IMR-90 (cell line): ENCODE measurements at regions not wholly inside any gene's neighbourhood (a gene's known extent, or its start where the extent isn't known, plus 50 kb on each side); places are given as distances from the start of the nearest gene placed in this dataset.
A peak's percentile ranks its signal among the peaks of the same experiment; 100 is the strongest.

Experiments used
- BHLHE40 ChIP-seq: fragments of 150-350 bp; IDR thresholded peaks from 2 replicates; pipeline ENCODE4 v1.6.1; 2016; ENCODE audit warnings: mild to moderate bottlenecking, low read depth, low read length
- CEBPB ChIP-seq: IDR thresholded peaks from 2 replicates; pipeline ENCODE4 v1.6.1; 2012; ENCODE audit warnings: low read depth, low read length, improper control_type of control experiment
- CHD1 ChIP-seq: IDR thresholded peaks from 2 replicates; pipeline ENCODE4 v1.6.1; 2012; ENCODE audit warnings: low read depth, low read length, improper control_type of control experiment
- CTCF ChIP-seq: conservative IDR thresholded peaks from 2 replicates; pipeline ENCODE4 v1.5.1; 2012; ENCODE audit warnings: mild to moderate bottlenecking, low read depth, low read length, improper control_type of control experiment
- ELK1 ChIP-seq: fragments of 150-350 bp; IDR thresholded peaks from 2 replicates; pipeline ENCODE4 v1.6.1; 2016; ENCODE audit warnings: low read depth, mild to moderate bottlenecking, low read length, moderate library complexity, borderline replicate concordance
- MAFK ChIP-seq: IDR thresholded peaks from 2 replicates; pipeline ENCODE4 v1.6.1; 2012; ENCODE audit warnings: low read depth, low read length, improper control_type of control experiment
- MAZ ChIP-seq: IDR thresholded peaks from 2 replicates; pipeline ENCODE4 v1.6.1; 2012; ENCODE audit warnings: low read depth, mild to moderate bottlenecking, low read length, improper control_type of control experiment, moderate library complexity, borderline replicate concordance
- MXI1 ChIP-seq: IDR thresholded peaks from 2 replicates; pipeline ENCODE4 v1.6.1; 2012; ENCODE audit warnings: low read depth, mild to moderate bottlenecking, low read length, moderate library complexity, borderline replicate concordance
- POLR2A ChIP-seq: IDR thresholded peaks from 2 replicates; pipeline ENCODE4 v1.6.1; 2012; ENCODE audit warnings: mild to moderate bottlenecking, low read depth, low read length
- RAD21 ChIP-seq: IDR thresholded peaks from 2 replicates; pipeline ENCODE4 v1.6.1; 2012; ENCODE audit warnings: low read length, improper control_type of control experiment
- RCOR1 ChIP-seq: IDR thresholded peaks from 2 replicates; pipeline ENCODE4 v1.6.1; 2012; ENCODE audit warnings: mild to moderate bottlenecking, low read length, improper control_type of control experiment; ENCODE audit not compliant: insufficient replicate concordance
- RFX5 ChIP-seq: IDR thresholded peaks from 2 replicates; pipeline ENCODE4 v1.8.0; 2012; ENCODE audit warnings: low read depth, mild to moderate bottlenecking, low read length, moderate library complexity
- SMC3 ChIP-seq: fragments of 150-350 bp; IDR thresholded peaks from 2 replicates; pipeline ENCODE4 v1.6.1; 2016; ENCODE audit warnings: low read depth, mild to moderate bottlenecking, antibody characterized with exemption, low read length, moderate library complexity
- USF2 ChIP-seq: fragments of 150-350 bp; IDR thresholded peaks from 2 replicates; pipeline ENCODE4 v1.6.1; 2017; ENCODE audit warnings: mild to moderate bottlenecking, antibody characterized with exemption, low read length, low read depth

GRCh38 chr18:2425426-2426317 lies 145.6 kb downstream of the METTL4 start:
- TF ChIP-seq RCOR1 (no peak), USF2 (no peak), CTCF (no peak), POLR2A (no peak), CHD1 (no peak), MXI1 (no peak), CEBPB (peak; percentile 66), RAD21 (no peak), MAZ (no peak), MAFK (no peak), RFX5 (no peak), BHLHE40 (no peak), SMC3 (no peak), ELK1 (no peak)
